ENCODE measurements at regions not wholly inside any gene's neighbourhood (a gene's known extent, or its start where the extent isn't known, plus 50 kb on each side); places are given as distances from the start of the nearest gene placed in this dataset.

- no peak for TF ChIP-seq CTCF (IDR thresholded peaks at IDR 0.05 in 4 of 5, conservative IDR thresholded peaks at IDR 0.05 in 1 of 5)
- no peak for TF ChIP-seq POLR2A (IDR thresholded peaks at IDR 0.05)
Observed at GRCh38 chr4:178105242-178105641, 663.0 kb upstream of the AGA start.

Data from gastrocnemius medialis (tissue), 4 donors.